ENCODE measurements at regions not wholly inside any gene's neighbourhood (a gene's known extent, or its start where the extent isn't known, plus 50 kb on each side); places are given as distances from the start of the nearest gene placed in this dataset.
"Not testable (repeated sequence)": the region's sequence is repeated elsewhere in the genome, so short reads cannot be mapped to it uniquely, and the experiment has no call there.

- DNase-seq (ENCODE audit: low spot score) = not testable (repeated sequence)
Observed at GRCh38 chr1:161454865-161455707, 50.2 kb upstream of the FCGR2A start.

GRCh38 chr1:161453950-161454864 is 51.0 kb upstream of the FCGR2A start:
- DNase-seq (ENCODE audit: low spot score) = not testable (repeated sequence)

GRCh38 chr1:161451698-161452348 is 53.4 kb upstream of the FCGR2A start:
- DNase-seq (ENCODE audit: low spot score) = not testable (repeated sequence)

- DNase-seq (ENCODE audit: low spot score) = not testable (repeated sequence)
Observed at GRCh38 chr1:161447760-161448332, 57.4 kb upstream of the FCGR2A start.

GRCh38 chr1:161447040-161447759 is 58.1 kb upstream of the FCGR2A start:
- DNase-seq (ENCODE audit: low spot score) = not testable (repeated sequence)

GRCh38 chr1:161444725-161445124 is 60.5 kb upstream of the FCGR2A start:
- DNase-seq (ENCODE audit: low spot score) = not testable (repeated sequence)

- DNase-seq (ENCODE audit: low spot score) = not testable (repeated sequence)
Observed at GRCh38 chr1:161444255-161444654, 61.0 kb upstream of the FCGR2A start.

GRCh38 chr1:161440312-161440894 is 64.9 kb upstream of the FCGR2A start:
- DNase-seq (ENCODE audit: low spot score) = peak; percentile 66

- peak; percentile 40 for DNase-seq (ENCODE audit: low spot score)
Observed at GRCh38 chr1:161439280-161440232, 65.7 kb upstream of the FCGR2A start.

- DNase-seq (ENCODE audit: low spot score) = not testable (repeated sequence)
Observed at GRCh38 chr1:161433191-161433590, 65.5 kb upstream of the CFAP126 start.

GRCh38 chr1:161432091-161432490 is 64.4 kb upstream of the CFAP126 start:
- DNase-seq (ENCODE audit: low spot score) = no peak

- DNase-seq (ENCODE audit: low spot score) = peak; percentile 48
Observed at GRCh38 chr1:161427733-161428516, 60.2 kb upstream of the CFAP126 start.

- DNase-seq (ENCODE audit: low spot score) = not testable (repeated sequence)
Observed at GRCh38 chr1:161422914-161423313, 55.2 kb upstream of the CFAP126 start.

- DNase-seq (ENCODE audit: low spot score) = no peak
Observed at GRCh38 chr1:161421456-161421855, 53.8 kb upstream of the CFAP126 start.

GRCh38 chr1:161420763-161421455 is 53.2 kb upstream of the CFAP126 start:
- DNase-seq (ENCODE audit: low spot score) = peak; percentile 22

GRCh38 chr1:161417536-161417935 is 49.9 kb upstream of the CFAP126 start:
- not testable (repeated sequence) for DNase-seq (ENCODE audit: low spot score)

Data from HT-29 (cell line).